ENCODE measurements at regions not wholly inside any gene's neighbourhood (a gene's known extent, or its start where the extent isn't known, plus 50 kb on each side); places are given as distances from the start of the nearest gene placed in this dataset.

GRCh38 chr1:5552787-5553484, 439.3 kb downstream of the NPHP4 start:
- DNase-seq = no peak
- Mint-ChIP-seq H3K9me3 (peaks cover under 1% of the 10 kb centered on the region), H3K4me3 (no peak overlapping the region), H3K4me1 (ENCODE audit: low read depth) (no peaks in the 10 kb centered on the region), H3K36me3 (ENCODE audit: insufficient read depth) (no peaks in the 10 kb centered on the region), H3K27me3 (ENCODE audit: low read depth) (peaks cover 16% of the 10 kb centered on the region)
- ATAC-seq = no peak

GRCh38 chr1:5551274-5551975, 440.8 kb downstream of the NPHP4 start:
- Mint-ChIP-seq H3K36me3 (ENCODE audit: insufficient read depth) (no peaks in the 10 kb centered on the region), H3K4me3 (no peak overlapping the region), H3K27me3 (ENCODE audit: low read depth) (peaks cover 21% of the 10 kb centered on the region), H3K9me3 (no peaks in the 10 kb centered on the region), H3K4me1 (ENCODE audit: low read depth) (no peaks in the 10 kb centered on the region)
- no peak for DNase-seq
- ATAC-seq = peak; percentile 21 to 55

GRCh38 chr1:5548266-5548665, 444.0 kb downstream of the NPHP4 start:
- Mint-ChIP-seq H3K4me1 (ENCODE audit: low read depth) (no peaks in the 10 kb centered on the region), H3K4me3 (no peak overlapping the region), H3K9me3 (no peaks in the 10 kb centered on the region), H3K27me3 (ENCODE audit: low read depth) (peaks cover 32% of the 10 kb centered on the region), H3K36me3 (ENCODE audit: insufficient read depth) (no peaks in the 10 kb centered on the region)
- no peak for ATAC-seq
- DNase-seq = no peak

GRCh38 chr1:5543235-5543634, 449.0 kb downstream of the NPHP4 start:
- ATAC-seq = no peak
- Mint-ChIP-seq H3K27me3 (ENCODE audit: low read depth) (peaks cover 44% of the 10 kb centered on the region), H3K4me1 (ENCODE audit: low read depth) (no peaks in the 10 kb centered on the region), H3K4me3 (no peak overlapping the region), H3K9me3 (no peaks in the 10 kb centered on the region), H3K36me3 (ENCODE audit: insufficient read depth) (no peaks in the 10 kb centered on the region)
- no peak for DNase-seq

GRCh38 chr1:5532811-5533210, 459.4 kb downstream of the NPHP4 start:
- peaks cover 10% of the 10 kb centered on the region for H3K27me3 Mint-ChIP-seq (ENCODE audit: low read depth)
- ATAC-seq (no peak), DNase-seq (no peak)
- H3K4me3 Mint-ChIP-seq = no peak overlapping the region
- H3K4me1 Mint-ChIP-seq (ENCODE audit: low read depth) = no peaks in the 10 kb centered on the region
- no peaks in the 10 kb centered on the region for H3K36me3 Mint-ChIP-seq (ENCODE audit: insufficient read depth)
- H3K9me3 Mint-ChIP-seq = peaks cover 8% of the 10 kb centered on the region

- Mint-ChIP-seq H3K4me1 (ENCODE audit: low read depth) (peaks cover 1% of the 10 kb centered on the region), H3K9me3 (peaks cover 8% of the 10 kb centered on the region), H3K4me3 (no peak overlapping the region), H3K27me3 (ENCODE audit: low read depth) (peaks cover 10% of the 10 kb centered on the region), H3K36me3 (ENCODE audit: insufficient read depth) (no peaks in the 10 kb centered on the region)
- ATAC-seq (no peak), DNase-seq (no peak)
Observed at GRCh38 chr1:5526822-5527551, 465.2 kb downstream of the NPHP4 start.

GRCh38 chr1:5526385-5526750, 465.9 kb downstream of the NPHP4 start:
- DNase-seq (no peak), ATAC-seq (no peak)
- Mint-ChIP-seq H3K27me3 (ENCODE audit: low read depth) (peaks cover 12% of the 10 kb centered on the region), H3K4me3 (no peak overlapping the region), H3K4me1 (ENCODE audit: low read depth) (peaks cover 1% of the 10 kb centered on the region), H3K36me3 (ENCODE audit: insufficient read depth) (no peaks in the 10 kb centered on the region), H3K9me3 (peaks cover 8% of the 10 kb centered on the region)

GRCh38 chr1:5525597-5526384, 466.4 kb downstream of the NPHP4 start:
- ATAC-seq (no peak), DNase-seq (no peak)
- Mint-ChIP-seq H3K4me3 (no peak overlapping the region), H3K9me3 (peaks cover 8% of the 10 kb centered on the region), H3K27me3 (ENCODE audit: low read depth) (peaks cover 12% of the 10 kb centered on the region), H3K4me1 (ENCODE audit: low read depth) (peaks cover 1% of the 10 kb centered on the region), H3K36me3 (ENCODE audit: insufficient read depth) (no peaks in the 10 kb centered on the region)

- ATAC-seq (no peak), DNase-seq (no peak)
- peaks cover 16% of the 10 kb centered on the region for H3K27me3 Mint-ChIP-seq (ENCODE audit: low read depth)
- H3K4me3 Mint-ChIP-seq = no peak overlapping the region
- H3K9me3 Mint-ChIP-seq = no peaks in the 10 kb centered on the region
- H3K4me1 Mint-ChIP-seq (ENCODE audit: low read depth) = peaks cover 1% of the 10 kb centered on the region
- H3K36me3 Mint-ChIP-seq (ENCODE audit: insufficient read depth) = no peaks in the 10 kb centered on the region
Observed at GRCh38 chr1:5522531-5523145, 469.6 kb downstream of the NPHP4 start.

GRCh38 chr1:5519366-5520135, 472.7 kb downstream of the NPHP4 start:
- H3K36me3 Mint-ChIP-seq (ENCODE audit: insufficient read depth) = no peaks in the 10 kb centered on the region
- H3K9me3 Mint-ChIP-seq = no peaks in the 10 kb centered on the region
- ATAC-seq (no peak), DNase-seq (no peak)
- peaks cover 1% of the 10 kb centered on the region for H3K4me1 Mint-ChIP-seq (ENCODE audit: low read depth)
- peaks cover 12% of the 10 kb centered on the region for H3K27me3 Mint-ChIP-seq (ENCODE audit: low read depth)
- no peak overlapping the region for H3K4me3 Mint-ChIP-seq

- DNase-seq (no peak), ATAC-seq (no peak)
- Mint-ChIP-seq H3K27me3 (ENCODE audit: low read depth) (peaks cover 15% of the 10 kb centered on the region), H3K9me3 (no peaks in the 10 kb centered on the region), H3K4me1 (ENCODE audit: low read depth) (no peaks in the 10 kb centered on the region), H3K4me3 (no peak overlapping the region), H3K36me3 (ENCODE audit: insufficient read depth) (no peaks in the 10 kb centered on the region)
Observed at GRCh38 chr1:5516756-5517155, 475.5 kb downstream of the NPHP4 start.

- Mint-ChIP-seq H3K9me3 (no peaks in the 10 kb centered on the region), H3K4me3 (no peak overlapping the region), H3K4me1 (ENCODE audit: low read depth) (no peaks in the 10 kb centered on the region), H3K27me3 (ENCODE audit: low read depth) (peaks cover 12% of the 10 kb centered on the region), H3K36me3 (ENCODE audit: insufficient read depth) (no peaks in the 10 kb centered on the region)
- no peak for ATAC-seq
- no peak for DNase-seq
Observed at GRCh38 chr1:5515501-5515900, 476.7 kb downstream of the NPHP4 start.

GRCh38 chr1:5514527-5515183, 477.6 kb downstream of the NPHP4 start:
- peaks cover 10% of the 10 kb centered on the region for H3K27me3 Mint-ChIP-seq (ENCODE audit: low read depth)
- H3K4me1 Mint-ChIP-seq (ENCODE audit: low read depth) = no peaks in the 10 kb centered on the region
- H3K36me3 Mint-ChIP-seq (ENCODE audit: insufficient read depth) = no peaks in the 10 kb centered on the region
- no peak overlapping the region for H3K4me3 Mint-ChIP-seq
- DNase-seq (peak; percentile 71), ATAC-seq (peak; percentile 69 to 73)
- no peaks in the 10 kb centered on the region for H3K9me3 Mint-ChIP-seq

All from activated T-cell treated with anti-CD3 and anti-CD28 coated beads, Interleukin-2, amount 50 U/mL, for 4 hours (primary cell).